Astrocyte of the cerebellum (primary cell): ENCODE measurements at regions not wholly inside any gene's neighbourhood (a gene's known extent, or its start where the extent isn't known, plus 50 kb on each side); places are given as distances from the start of the nearest gene placed in this dataset.

ENCODE experiments used
- DNase-seq: peaks from one replicate; pipeline ENCODE4 v3.0.0-alpha.2; 2011; ENCODE audit warnings: low read depth
- H3K4me3 ChIP-seq: 2 replicates; pipeline ENCODE4 v1.5.1; 2011; ENCODE audit warnings: mild to moderate bottlenecking, low read depth, low read length, moderate library complexity
- CTCF ChIP-seq: IDR thresholded peaks from 2 replicates; pipeline ENCODE4 v1.5.1; 2012; ENCODE audit warnings: low read length, low read depth, moderate library complexity, mild to moderate bottlenecking; ENCODE audit errors: missing control alignments
- in situ Hi-C: cut with HindIII; loops from 2 replicates; pipeline ENCODE4 v1.10.0; 2017; ENCODE audit warnings: low sequenced_read_pairs

GRCh38 chr5:133729800-133730199, 117.5 kb upstream of the FSTL4 start:
- H3K4me3 ChIP-seq, result no peak overlapping the region
- DNase-seq, result no peak
- no peak for TF ChIP-seq CTCF
- in situ Hi-C loops, result no loop called here

GRCh38 chr5:133728475-133728874, 116.1 kb upstream of the FSTL4 start:
- DNase-seq, result no peak
- no peak for TF ChIP-seq CTCF
- in situ Hi-C loops, result no loop called here
- H3K4me3 ChIP-seq, result no peak overlapping the region

- no peak overlapping the region for H3K4me3 ChIP-seq
- DNase-seq, result no peak
- TF ChIP-seq CTCF, result no peak
- in situ Hi-C loops, result no loop called here
Observed at GRCh38 chr5:133727636-133728035, 115.3 kb upstream of the FSTL4 start.

GRCh38 chr5:133723651-133724366, 111.5 kb upstream of the FSTL4 start:
- in situ Hi-C loops, result no loop called here
- no peak for TF ChIP-seq CTCF
- no peak overlapping the region for H3K4me3 ChIP-seq
- no peak for DNase-seq

GRCh38 chr5:133723126-133723525, 110.8 kb upstream of the FSTL4 start:
- TF ChIP-seq CTCF, result no peak
- no peak overlapping the region for H3K4me3 ChIP-seq
- in situ Hi-C loops, result no loop called here
- DNase-seq, result no peak

- in situ Hi-C loops, result no loop called here
- no peak for TF ChIP-seq CTCF
- DNase-seq, result no peak
- no peak overlapping the region for H3K4me3 ChIP-seq
Observed at GRCh38 chr5:133721365-133721764, 109.0 kb upstream of the FSTL4 start.
